ENCODE measurements at regions not wholly inside any gene's neighbourhood (a gene's known extent, or its start where the extent isn't known, plus 50 kb on each side); places are given as distances from the start of the nearest gene placed in this dataset.

DNA sequence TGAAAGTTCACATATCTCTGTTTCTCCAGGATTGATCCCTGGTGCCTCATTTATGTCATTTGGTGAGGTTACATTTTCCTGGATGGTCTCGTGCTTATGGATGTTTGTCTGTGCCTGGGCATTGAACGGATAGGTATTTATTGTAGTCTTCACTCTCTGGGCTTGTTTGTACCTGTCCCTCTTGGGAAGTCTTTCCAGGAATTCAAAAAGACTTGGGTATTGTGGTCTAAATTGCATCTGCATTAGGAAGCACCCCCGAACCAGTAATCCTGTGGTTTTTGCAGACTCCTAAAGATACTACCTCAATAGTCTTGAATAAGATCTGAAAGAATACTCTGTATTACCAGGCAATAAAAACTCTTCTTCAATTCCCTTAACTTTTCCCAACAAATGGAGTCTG, 720.8 kb downstream of the SLC6A15 start:
- Histone ChIP-seq H3K4me1 (no peaks in the 10 kb centered on the region), H3K27me3 (no peaks in the 10 kb centered on the region), H3K36me3 (no peaks in the 10 kb centered on the region), H3K27ac (no peak overlapping the region), H3K9me3 (peaks cover 0 to 22% of the 10 kb centered on the region in 2 donors), H3K4me3 (no peak overlapping the region)
- DNase-seq: no peak
- TF ChIP-seq, protein P1, sequence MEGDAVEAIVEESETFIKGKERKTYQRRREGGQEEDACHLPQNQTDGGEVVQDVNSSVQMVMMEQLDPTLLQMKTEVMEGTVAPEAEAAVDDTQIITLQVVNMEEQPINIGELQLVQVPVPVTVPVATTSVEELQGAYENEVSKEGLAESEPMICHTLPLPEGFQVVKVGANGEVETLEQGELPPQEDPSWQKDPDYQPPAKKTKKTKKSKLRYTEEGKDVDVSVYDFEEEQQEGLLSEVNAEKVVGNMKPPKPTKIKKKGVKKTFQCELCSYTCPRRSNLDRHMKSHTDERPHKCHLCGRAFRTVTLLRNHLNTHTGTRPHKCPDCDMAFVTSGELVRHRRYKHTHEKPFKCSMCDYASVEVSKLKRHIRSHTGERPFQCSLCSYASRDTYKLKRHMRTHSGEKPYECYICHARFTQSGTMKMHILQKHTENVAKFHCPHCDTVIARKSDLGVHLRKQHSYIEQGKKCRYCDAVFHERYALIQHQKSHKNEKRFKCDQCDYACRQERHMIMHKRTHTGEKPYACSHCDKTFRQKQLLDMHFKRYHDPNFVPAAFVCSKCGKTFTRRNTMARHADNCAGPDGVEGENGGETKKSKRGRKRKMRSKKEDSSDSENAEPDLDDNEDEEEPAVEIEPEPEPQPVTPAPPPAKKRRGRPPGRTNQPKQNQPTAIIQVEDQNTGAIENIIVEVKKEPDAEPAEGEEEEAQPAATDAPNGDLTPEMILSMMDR (IDR thresholded peaks at IDR 0.05): no peak
- ATAC-seq: no peak
- intact Hi-C loops (cut with DNase I): no loop called here

DNA sequence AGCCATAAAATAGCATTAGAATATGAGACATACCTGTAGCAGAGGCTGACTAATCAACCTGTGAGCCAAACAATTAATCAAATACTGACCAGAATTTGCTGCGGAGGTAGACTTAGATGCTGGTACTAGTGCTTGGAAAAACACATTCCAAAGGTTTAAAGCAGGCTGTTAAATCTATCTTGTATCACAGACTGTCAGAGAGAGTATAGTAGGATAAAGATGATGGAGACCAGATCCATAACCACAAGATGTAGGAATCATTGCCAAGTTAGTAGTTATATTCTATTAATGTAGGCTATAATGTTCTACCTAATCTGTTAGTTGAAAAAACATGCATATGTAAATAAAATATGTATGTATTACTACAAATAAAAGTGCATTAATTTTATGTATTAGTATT, 726.2 kb downstream of the SLC6A15 start:
- ATAC-seq: no peak
- TF ChIP-seq, protein P1 (IDR thresholded peaks at IDR 0.05): no peak
- no peaks in the 10 kb centered on the region for H3K27me3 ChIP-seq
- no peak overlapping the region for H3K27ac ChIP-seq
- H3K36me3 ChIP-seq: no peaks in the 10 kb centered on the region
- DNase-seq: no peak
- H3K4me1 ChIP-seq: no peaks in the 10 kb centered on the region
- H3K9me3 ChIP-seq: no peaks in the 10 kb centered on the region
- no peak overlapping the region for H3K4me3 ChIP-seq
- intact Hi-C loops (cut with DNase I): no loop called here

DNA sequence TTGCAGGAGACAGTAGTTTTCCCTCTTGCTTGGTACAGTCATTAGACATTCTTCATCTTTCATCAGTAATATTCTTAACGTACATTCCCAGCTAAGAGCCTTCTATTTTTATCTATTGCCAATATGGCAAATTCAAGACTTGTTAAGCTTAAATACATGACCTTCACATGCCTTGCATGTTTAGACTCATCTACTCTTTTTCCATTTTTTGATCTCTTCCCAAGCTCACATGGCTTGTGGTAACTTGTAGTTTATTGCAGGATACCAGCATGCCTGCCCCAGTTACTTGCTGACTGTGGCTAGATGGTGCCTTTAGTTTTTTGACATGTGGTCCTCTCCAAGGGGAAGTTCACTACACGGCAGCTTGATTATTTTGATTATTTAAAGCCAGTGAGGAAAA, 729.0 kb downstream of the SLC6A15 start:
- TF ChIP-seq, protein P1 (IDR thresholded peaks at IDR 0.05): no peak
- no peak overlapping the region for H3K27ac ChIP-seq
- H3K36me3 ChIP-seq: no peaks in the 10 kb centered on the region
- DNase-seq (no peak), ATAC-seq (no peak)
- intact Hi-C loops (cut with DNase I): no loop called here
- H3K4me1 ChIP-seq: no peaks in the 10 kb centered on the region
- H3K27me3 ChIP-seq: no peaks in the 10 kb centered on the region
- H3K4me3 ChIP-seq: no peak overlapping the region
- H3K9me3 ChIP-seq: no peaks in the 10 kb centered on the region

DNA sequence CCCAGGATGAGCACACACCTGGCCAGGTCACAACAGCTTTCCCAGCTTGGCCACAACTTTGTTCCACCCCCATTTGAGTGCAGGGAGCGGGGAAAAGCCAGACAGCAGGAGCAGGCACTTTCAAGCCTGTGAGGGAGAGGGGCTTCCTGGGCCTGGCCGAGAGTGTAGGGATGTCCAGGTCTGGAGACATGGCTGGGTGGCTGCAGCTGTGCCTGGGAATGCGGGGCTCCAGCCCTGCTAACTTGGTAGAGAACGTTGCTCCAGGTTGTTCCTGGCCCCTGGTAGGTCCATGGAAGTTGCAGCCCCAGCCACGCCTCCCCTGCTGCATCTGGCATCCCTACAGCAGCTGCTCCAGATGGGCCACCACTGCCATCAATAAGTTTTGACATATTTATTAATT, 738.5 kb downstream of the SLC6A15 start:
- TF ChIP-seq, protein P1 (IDR thresholded peaks at IDR 0.05): no peak
- Histone ChIP-seq H3K4me3 (no peak overlapping the region), H3K27ac (no peak overlapping the region), H3K9me3 (peaks cover 0 to 9% of the 10 kb centered on the region in 2 donors), H3K36me3 (no peaks in the 10 kb centered on the region), H3K27me3 (no peaks in the 10 kb centered on the region), H3K4me1 (no peaks in the 10 kb centered on the region)
- no peak for ATAC-seq
- intact Hi-C loops (cut with DNase I): no loop called here
- DNase-seq: peak in 1 of 4 donors; percentile 59

DNA sequence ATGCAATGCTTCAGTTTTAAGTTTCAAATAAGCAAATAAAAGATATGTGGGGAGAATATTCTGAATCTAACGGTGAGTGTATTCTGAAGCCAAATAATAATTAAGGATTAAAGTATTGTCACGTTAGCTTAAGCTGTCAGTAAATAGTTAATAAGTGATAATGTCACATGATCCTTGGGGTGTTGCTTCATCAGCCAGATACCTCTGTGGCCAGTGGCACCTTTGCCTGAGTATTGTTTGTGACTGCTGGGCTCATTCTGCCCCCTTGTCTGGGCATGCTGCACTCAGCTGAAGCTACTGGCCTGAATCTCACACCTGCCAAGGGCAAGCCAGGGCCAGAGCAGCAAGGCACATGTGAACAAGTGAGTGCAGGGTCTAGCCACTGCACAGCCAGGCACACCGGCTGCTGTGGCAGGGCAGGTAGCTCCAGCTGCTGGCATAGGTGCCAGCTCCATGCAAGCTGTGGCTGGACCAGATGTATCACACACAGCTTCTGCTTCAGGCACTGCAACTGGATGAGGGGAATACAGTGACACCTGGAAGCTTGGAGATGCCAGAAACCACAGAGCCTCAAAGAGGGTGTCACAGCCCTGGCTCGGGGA, 739.7 kb downstream of the SLC6A15 start:
- Histone ChIP-seq H3K36me3 (no peaks in the 10 kb centered on the region), H3K27ac (no peak overlapping the region), H3K4me1 (no peaks in the 10 kb centered on the region), H3K4me3 (no peak overlapping the region), H3K27me3 (no peaks in the 10 kb centered on the region), H3K9me3 (peaks cover 0 to 9% of the 10 kb centered on the region in 2 donors)
- TF ChIP-seq, protein P1 (IDR thresholded peaks at IDR 0.05): no peak
- DNase-seq (peak in 1 of 4 donors; percentile 49), ATAC-seq (no peak)
- intact Hi-C loops (cut with DNase I): no loop called here
